IPS-11a (cell line): ENCODE measurements at regions not wholly inside any gene's neighbourhood (a gene's known extent, or its start where the extent isn't known, plus 50 kb on each side); places are given as distances from the start of the nearest gene placed in this dataset.

ENCODE experiments used
- H3K4me3 ChIP-seq: one replicate; pipeline ENCODE4 v1.5.1; 2013; ENCODE audit warnings: low read depth, low read length, control low read depth

DNA sequence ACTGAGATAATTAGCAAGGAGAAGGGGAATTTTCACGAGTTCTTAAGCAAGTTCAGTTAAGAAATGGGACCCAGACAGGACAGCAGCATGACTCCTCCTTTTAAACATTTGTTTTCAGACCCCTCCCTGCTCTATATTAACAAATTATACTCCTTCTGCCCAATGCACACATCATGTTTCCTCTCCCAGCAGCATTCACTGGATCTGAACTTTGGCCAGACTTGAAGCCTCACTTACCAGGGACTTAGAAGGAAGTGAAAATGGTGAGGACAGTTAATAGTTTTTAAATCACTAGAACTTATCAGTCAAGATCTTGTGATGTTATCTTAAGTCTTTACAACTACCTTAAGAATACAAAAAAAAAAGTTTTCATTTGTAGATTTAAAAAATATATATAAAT, 1174.7 kb upstream of the MAP3K7 start:
- H3K4me3 ChIP-seq: no peak overlapping the region

DNA sequence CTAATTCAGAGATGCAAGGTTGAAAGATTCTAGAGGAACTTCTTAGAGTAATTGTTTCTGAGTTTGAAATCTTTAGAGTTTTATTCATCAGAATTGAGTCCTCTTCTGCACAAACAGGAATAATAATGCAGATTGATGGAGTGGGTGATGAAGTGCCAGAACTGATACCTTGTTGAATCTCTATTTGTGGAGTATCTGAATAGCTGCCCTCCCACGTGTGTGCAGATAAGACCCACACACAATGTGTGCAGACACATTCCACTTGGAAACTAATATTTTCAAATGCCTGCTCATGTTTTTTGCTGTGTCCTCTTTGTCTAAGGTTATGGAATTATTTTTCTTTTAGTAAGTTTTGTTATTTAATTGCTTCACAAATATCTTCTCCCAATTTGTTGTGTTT, 1167.8 kb upstream of the MAP3K7 start:
- H3K4me3 ChIP-seq: no peak overlapping the region

DNA sequence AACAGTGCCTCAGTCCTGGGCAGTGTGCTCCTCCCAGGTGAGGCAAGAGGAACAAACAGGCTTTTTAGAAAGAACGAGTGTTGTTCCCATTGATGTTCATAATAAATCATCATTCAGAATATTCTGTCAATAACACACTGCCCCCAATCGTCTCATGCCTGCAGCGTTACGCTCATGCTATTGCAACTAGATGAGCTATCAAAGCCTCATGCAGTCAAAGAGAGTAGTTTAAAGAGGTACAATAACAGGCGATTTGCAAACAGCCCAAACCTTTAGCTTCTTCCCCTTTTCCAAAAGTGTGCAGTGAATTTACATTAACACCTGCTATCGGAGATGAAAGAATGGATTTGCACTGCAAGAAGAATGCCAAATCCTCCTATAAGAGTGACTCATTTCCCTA, 1164.7 kb upstream of the MAP3K7 start:
- H3K4me3 ChIP-seq: no peak overlapping the region

DNA sequence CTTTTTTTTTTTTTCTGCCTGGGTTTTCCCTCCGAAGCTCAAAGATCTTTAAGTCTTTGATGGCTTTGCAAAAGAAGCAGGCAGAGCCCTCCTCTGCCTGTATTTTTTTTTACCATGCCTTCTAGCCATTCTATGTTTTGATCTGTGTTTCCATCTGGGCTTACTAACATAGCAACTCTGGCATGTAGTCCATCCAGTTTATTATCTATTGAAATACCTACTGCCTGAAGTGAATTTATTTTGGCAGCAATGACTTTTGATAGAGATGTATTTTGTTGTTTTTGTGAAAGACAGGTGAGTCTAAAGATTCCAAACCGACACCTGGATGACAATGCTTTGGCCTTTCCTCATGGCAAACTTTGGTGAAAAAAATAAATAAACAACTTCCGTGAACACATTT, 1157.7 kb upstream of the MAP3K7 start:
- no peak overlapping the region for H3K4me3 ChIP-seq

DNA sequence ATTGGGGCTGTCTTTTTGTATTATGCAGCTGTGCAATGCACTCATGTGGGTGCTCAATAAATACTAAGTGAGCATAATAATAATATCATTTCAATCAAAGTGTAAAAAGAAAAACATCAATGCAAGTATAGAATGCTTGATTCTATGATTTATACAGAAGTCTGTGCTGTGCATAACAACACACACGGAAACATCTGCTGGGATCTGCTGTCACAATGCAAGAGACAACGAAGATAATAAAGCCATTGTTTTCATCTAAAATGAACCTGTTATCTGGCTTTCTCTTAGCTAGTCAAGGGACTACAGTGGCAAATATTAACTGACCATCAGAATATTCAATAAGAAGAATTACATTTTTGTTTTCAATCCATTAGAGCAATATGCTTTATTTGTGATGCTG, 1156.9 kb upstream of the MAP3K7 start:
- H3K4me3 ChIP-seq: no peak overlapping the region

- H3K4me3 ChIP-seq: no peak overlapping the region
Observed at GRCh38 chr6:91731939-91732338, 1145.1 kb upstream of the MAP3K7 start.

GRCh38 chr6:91730710-91731109, 1143.8 kb upstream of the MAP3K7 start:
- H3K4me3 ChIP-seq: no peak overlapping the region

- no peak overlapping the region for H3K4me3 ChIP-seq
Observed at GRCh38 chr6:91720324-91720723, 1133.5 kb upstream of the MAP3K7 start.

DNA sequence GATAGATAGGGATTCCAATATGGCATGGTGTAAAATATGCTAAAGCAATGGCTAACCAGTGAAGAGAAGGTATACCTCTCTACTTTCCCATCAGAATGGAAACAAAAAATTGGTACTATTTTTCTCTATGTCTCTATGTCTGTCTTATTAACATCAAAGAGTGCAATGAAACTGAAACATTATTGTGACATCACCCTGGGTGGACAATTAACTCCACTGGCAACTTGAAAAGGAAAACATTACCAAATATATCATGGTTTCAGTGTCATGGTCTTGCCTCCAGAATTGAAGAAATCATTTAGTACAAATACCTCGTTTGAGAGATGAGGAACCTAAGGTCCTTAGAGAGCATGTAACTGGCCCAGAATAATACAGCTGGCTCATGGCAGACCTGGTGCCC, 1132.5 kb upstream of the MAP3K7 start:
- no peak overlapping the region for H3K4me3 ChIP-seq

DNA sequence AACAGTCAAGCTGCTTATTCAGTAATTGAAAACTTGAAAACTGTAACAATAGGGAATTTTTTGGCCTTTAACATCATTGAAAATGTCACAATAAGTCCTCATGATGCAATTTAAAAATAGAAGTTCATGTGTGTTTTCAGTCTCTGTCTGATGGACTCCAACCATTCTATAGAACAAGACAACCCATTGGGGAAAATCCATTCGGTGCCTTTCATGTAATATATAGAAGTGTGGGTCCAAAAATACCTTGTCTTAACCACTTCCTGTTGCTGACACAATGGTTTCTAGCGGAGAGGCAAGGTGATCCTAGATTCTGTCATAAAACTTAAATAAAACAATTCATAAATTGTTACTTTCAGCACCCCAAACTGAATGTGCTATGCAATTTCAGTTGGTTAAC, 1131.3 kb upstream of the MAP3K7 start:
- no peak overlapping the region for H3K4me3 ChIP-seq

DNA sequence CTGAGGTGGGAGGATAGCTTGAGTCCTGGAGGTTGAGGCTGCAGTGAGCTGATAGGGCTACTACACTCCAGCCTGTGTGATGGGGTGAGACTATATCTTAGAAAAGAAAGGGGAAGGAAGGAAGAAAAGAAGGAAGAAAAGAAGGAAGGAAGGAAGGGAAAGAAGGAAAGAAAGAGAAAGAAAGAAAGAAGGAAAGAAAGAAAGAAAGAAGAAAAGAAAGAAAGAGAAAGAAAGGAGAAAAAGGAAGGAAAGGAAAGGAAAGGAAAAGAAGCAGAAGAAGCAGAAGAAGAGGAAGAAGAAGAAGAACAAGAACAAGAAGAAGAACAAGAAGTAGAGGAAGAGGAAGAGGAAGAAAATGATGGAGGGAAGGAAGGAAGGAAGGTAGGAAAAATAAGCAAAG, 1130.2 kb upstream of the MAP3K7 start:
- no peak overlapping the region for H3K4me3 ChIP-seq

GRCh38 chr6:91716361-91716760, 1129.5 kb upstream of the MAP3K7 start:
- no peak overlapping the region for H3K4me3 ChIP-seq

DNA sequence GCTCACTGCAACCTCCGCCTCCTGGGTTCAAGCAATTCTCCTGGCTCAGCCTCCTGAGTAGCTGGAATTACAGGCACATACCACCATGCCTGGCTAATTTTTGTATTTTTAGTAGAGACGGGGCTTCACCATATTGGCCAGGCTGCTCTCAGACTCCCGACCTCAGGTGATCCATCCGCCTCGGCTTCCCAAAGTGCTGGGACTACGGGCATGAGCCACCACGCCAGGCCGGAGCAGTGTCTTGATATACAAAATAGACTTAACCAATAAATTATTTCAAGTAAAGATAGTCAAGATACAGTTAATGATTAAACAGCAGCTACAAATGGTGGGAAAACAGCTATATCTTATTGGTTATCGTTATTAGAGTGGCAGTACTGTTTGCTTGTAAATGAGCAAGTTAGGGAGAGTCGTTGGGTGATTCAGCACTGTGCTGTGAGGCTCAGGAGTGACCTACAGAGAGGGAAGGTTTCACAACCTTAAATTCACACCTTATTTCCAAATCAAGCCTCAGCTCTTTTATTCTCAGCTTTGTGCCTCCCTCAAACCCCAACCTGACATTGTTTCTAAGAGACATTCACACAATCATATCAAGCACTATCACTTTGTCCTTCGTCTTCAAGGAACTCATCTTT, 1128.4 kb upstream of the MAP3K7 start:
- no peak overlapping the region for H3K4me3 ChIP-seq

DNA sequence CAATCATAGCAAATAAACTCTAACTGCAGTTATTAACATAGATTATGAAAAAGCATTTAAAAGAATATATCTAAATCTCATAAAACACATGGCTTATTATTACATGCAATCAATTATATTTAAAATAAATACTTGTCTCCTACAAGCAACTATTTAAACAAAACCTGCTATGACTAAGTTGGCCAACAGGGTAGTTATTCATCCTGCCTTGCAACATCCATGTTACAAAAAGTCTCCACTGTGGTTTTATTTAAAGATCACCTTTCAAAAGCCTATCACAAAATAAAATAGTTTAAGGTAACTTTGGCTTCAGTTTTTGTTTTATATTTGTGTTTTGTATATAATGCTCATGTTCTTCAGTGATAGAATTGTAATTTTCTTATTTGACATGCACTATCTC, 1127.0 kb upstream of the MAP3K7 start:
- no peak overlapping the region for H3K4me3 ChIP-seq

GRCh38 chr6:91711518-91711917, 1124.6 kb upstream of the MAP3K7 start:
- no peak overlapping the region for H3K4me3 ChIP-seq

DNA sequence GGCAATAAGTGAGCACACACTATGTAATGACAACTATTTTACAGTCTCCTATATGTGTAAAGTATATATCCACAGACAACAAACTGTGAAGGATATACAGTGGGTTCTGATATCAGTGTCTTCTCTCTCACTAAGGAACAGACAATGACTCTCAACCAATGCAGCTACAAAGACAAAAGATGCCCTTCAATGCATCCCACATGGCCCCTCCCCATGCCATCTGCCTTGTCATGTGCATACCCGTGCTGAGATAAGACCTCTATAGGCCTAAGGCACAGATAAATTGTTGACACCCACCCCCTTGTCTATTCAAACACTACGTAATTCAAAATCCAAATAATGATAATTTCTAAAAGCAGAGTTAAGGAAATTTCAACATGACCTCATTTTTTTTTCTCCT, 1123.5 kb upstream of the MAP3K7 start:
- no peak overlapping the region for H3K4me3 ChIP-seq

- H3K4me3 ChIP-seq: no peak overlapping the region
Observed at GRCh38 chr6:91708534-91708933, 1121.7 kb upstream of the MAP3K7 start.

DNA sequence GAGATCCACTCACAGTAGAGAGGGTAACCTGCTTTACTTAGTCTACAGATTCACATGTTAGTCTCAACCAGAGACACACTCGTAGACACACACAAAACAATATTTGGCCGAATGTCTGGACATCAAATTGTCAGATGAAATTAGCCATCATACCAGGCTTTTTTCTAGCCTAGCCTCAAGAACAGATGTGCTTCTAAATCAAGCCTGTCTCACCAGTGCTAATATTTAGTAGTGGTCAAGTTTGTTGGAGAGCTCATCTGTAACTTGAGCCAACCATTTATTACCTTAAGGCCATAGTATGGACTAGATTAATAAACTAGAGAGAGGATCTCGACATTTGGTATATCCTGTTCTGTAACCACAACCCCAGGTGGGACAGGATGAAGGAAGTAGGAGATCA, 1118.8 kb upstream of the MAP3K7 start:
- no peak overlapping the region for H3K4me3 ChIP-seq

GRCh38 chr6:91704531-91704930, 1117.7 kb upstream of the MAP3K7 start:
- no peak overlapping the region for H3K4me3 ChIP-seq

DNA sequence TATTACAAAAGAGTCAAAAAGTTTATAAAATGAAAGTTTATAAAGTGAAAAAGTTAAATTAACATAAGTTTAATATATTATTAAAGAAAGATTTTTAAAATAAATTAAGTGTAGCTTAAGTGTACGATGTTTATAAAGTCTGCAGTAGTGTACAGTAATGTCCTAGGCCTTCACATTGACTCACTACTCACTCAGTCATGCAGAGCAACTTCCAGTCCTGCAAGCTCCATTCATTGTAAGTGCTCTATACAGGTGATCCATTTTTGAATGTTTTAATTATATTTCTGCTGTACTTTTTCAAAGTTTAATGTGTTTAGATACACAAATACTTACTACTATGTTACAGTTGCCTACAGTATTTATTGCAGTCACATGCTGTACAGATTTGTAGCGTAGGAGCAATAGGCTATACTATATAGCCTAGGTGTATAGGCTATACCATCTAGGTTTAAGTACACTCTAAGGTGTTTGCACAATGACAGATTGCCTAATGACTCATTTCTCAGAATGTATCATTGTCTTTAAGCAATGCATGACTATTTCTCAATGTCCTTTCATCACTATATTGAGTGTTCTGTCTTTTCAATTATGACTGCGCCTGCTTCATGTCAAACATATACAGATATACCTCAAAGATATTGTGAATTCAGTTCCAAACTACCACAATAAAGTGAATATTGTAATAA, 1110.3 kb upstream of the MAP3K7 start:
- H3K4me3 ChIP-seq: no peak overlapping the region

- no peak overlapping the region for H3K4me3 ChIP-seq
Observed at GRCh38 chr6:91695221-91695620, 1108.3 kb upstream of the MAP3K7 start.

GRCh38 chr6:91694016-91694654, 1107.3 kb upstream of the MAP3K7 start:
- H3K4me3 ChIP-seq: no peak overlapping the region
